ENCODE measurements at regions not wholly inside any gene's neighbourhood (a gene's known extent, or its start where the extent isn't known, plus 50 kb on each side); places are given as distances from the start of the nearest gene placed in this dataset.
"Not testable (repeated sequence)": the region's sequence is repeated elsewhere in the genome, so short reads cannot be mapped to it uniquely, and the experiment has no call there.

DNA sequence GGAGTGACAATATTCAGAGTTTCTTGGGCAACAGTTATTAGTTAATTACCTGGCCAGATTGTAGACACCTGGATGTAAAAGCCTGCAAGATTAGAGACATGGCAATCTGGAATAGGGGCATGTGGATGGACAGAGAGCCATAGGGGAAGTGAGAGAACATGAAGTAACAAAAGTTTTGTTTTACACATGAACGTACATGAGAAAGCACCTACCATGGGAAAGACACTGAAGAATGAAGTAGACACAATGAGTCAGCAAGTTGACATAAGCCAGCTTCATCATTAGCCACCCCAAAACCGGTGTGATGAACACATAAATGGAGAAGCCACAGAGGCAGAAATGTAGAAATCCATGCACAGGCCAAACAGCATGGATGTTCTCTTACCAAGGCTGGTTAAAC, 462.1 kb upstream of the C1orf87 start:
- no peak for DNase-seq (ENCODE audit: low read depth in 6 of 9, low spot score in 9 of 9)
- no peaks in the 10 kb centered on the region for H3K27me3 ChIP-seq (ENCODE audit: control insufficient read depth in 2 of 2, insufficient read depth in 1 of 2, low read length in 1 of 2)
- no peaks in the 10 kb centered on the region for H3K36me3 ChIP-seq (ENCODE audit: control insufficient read depth in 2 of 2, insufficient read depth in 2 of 2, low read length in 1 of 2)
- no peaks in the 10 kb centered on the region for H3K9me3 ChIP-seq (ENCODE audit: control insufficient read depth in 2 of 2, insufficient read depth in 1 of 2, low read length in 1 of 2)
- H3K4me3 ChIP-seq (ENCODE audit: low read length in 2 of 2): no peak overlapping the region
- H3K27ac ChIP-seq (ENCODE audit: low read depth in 1 of 2, low read length in 1 of 2): no peak overlapping the region
- H3K4me1 ChIP-seq (ENCODE audit: control insufficient read depth in 2 of 2, insufficient read depth in 2 of 2, low read length in 2 of 2): no peaks in the 10 kb centered on the region
- 95% methylated on average over 2 of the region's 2 CpGs for WGBS

DNA sequence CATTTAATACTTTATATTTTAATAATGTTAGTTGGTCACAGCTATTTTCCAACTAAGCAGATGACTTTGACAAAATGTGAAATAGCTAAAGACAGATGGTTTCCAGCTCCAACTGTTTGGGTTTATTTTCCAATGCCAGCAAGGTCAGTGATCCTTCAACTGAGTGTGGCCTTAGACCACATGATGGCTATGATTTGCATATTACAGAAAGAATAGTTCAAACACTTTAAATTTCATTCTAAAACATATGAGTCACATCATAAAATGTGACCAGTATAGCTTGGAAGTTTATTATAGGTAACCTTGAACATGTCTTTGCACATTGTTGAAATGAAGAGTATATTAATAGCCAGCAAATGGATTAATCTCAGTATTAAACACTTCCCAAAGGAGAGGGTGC, 454.0 kb upstream of the C1orf87 start:
- Histone ChIP-seq H3K36me3 (ENCODE audit: control insufficient read depth in 2 of 2, insufficient read depth in 2 of 2, low read length in 1 of 2) (no peaks in the 10 kb centered on the region), H3K4me3 (ENCODE audit: low read length in 2 of 2) (no peak overlapping the region), H3K4me1 (ENCODE audit: control insufficient read depth in 2 of 2, insufficient read depth in 2 of 2, low read length in 2 of 2) (no peaks in the 10 kb centered on the region), H3K27ac (ENCODE audit: low read depth in 1 of 2, low read length in 1 of 2) (no peak overlapping the region), H3K9me3 (ENCODE audit: control insufficient read depth in 2 of 2, insufficient read depth in 1 of 2, low read length in 1 of 2) (no peaks in the 10 kb centered on the region), H3K27me3 (ENCODE audit: control insufficient read depth in 2 of 2, insufficient read depth in 1 of 2, low read length in 1 of 2) (no peaks in the 10 kb centered on the region)
- DNase-seq (ENCODE audit: low read depth in 6 of 9, low spot score in 9 of 9): no peak

GRCh38 chr1:60516996-60517395, 443.4 kb upstream of the C1orf87 start:
- WGBS: 89% methylated on average over 3 of the region's 3 CpGs
- Histone ChIP-seq H3K36me3 (ENCODE audit: control insufficient read depth in 2 of 2, insufficient read depth in 2 of 2, low read length in 1 of 2) (no peaks in the 10 kb centered on the region), H3K27me3 (ENCODE audit: control insufficient read depth in 2 of 2, insufficient read depth in 1 of 2, low read length in 1 of 2) (no peaks in the 10 kb centered on the region), H3K9me3 (ENCODE audit: control insufficient read depth in 2 of 2, insufficient read depth in 1 of 2, low read length in 1 of 2) (no peaks in the 10 kb centered on the region), H3K4me3 (ENCODE audit: low read length in 2 of 2) (no peak overlapping the region), H3K4me1 (ENCODE audit: control insufficient read depth in 2 of 2, insufficient read depth in 2 of 2, low read length in 2 of 2) (no peaks in the 10 kb centered on the region), H3K27ac (ENCODE audit: low read depth in 1 of 2, low read length in 1 of 2) (no peak overlapping the region)
- DNase-seq (ENCODE audit: low read depth in 6 of 9, low spot score in 9 of 9): no peak

DNA sequence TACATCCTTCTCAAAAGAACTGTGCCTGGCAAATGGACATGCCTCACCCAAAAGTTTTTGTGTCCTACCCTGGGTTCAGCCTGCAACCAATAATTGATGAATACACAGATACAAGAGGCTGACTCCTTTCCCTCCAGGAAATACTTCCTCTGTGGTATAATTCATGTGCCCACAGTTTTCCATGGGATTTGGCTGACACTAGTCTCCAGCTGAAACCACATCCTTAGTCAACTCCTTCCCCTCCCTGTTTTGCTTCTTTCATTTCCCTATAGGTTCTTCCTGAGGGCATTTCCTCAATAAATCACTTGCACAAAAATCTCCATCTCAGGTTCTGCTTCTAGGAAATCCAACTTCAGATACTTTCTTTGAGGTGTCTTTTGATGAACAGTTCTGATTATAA, 436.6 kb upstream of the C1orf87 start:
- Histone ChIP-seq H3K4me1 (ENCODE audit: control insufficient read depth in 2 of 2, insufficient read depth in 2 of 2, low read length in 2 of 2) (no peaks in the 10 kb centered on the region), H3K4me3 (ENCODE audit: low read length in 2 of 2) (no peak overlapping the region), H3K36me3 (ENCODE audit: control insufficient read depth in 2 of 2, insufficient read depth in 2 of 2, low read length in 1 of 2) (no peaks in the 10 kb centered on the region), H3K9me3 (ENCODE audit: control insufficient read depth in 2 of 2, insufficient read depth in 1 of 2, low read length in 1 of 2) (no peaks in the 10 kb centered on the region), H3K27ac (ENCODE audit: low read depth in 1 of 2, low read length in 1 of 2) (no peak overlapping the region), H3K27me3 (ENCODE audit: control insufficient read depth in 2 of 2, insufficient read depth in 1 of 2, low read length in 1 of 2) (no peaks in the 10 kb centered on the region)
- DNase-seq (ENCODE audit: low read depth in 6 of 9, low spot score in 9 of 9): no peak

- H3K27me3 ChIP-seq (ENCODE audit: control insufficient read depth in 2 of 2, insufficient read depth in 1 of 2, low read length in 1 of 2): no peaks in the 10 kb centered on the region
- DNase-seq (ENCODE audit: low read depth in 6 of 9, low spot score in 9 of 9): no peak
- 93% methylated on average over 3 of the region's 3 CpGs for WGBS
- H3K4me3 ChIP-seq (ENCODE audit: low read length in 2 of 2): no peak overlapping the region
- no peaks in the 10 kb centered on the region for H3K4me1 ChIP-seq (ENCODE audit: control insufficient read depth in 2 of 2, insufficient read depth in 2 of 2, low read length in 2 of 2)
- H3K9me3 ChIP-seq (ENCODE audit: control insufficient read depth in 2 of 2, insufficient read depth in 1 of 2, low read length in 1 of 2): no peaks in the 10 kb centered on the region
- H3K27ac ChIP-seq (ENCODE audit: low read depth in 1 of 2, low read length in 1 of 2): no peak overlapping the region
- no peaks in the 10 kb centered on the region for H3K36me3 ChIP-seq (ENCODE audit: control insufficient read depth in 2 of 2, insufficient read depth in 2 of 2, low read length in 1 of 2)
Measured at GRCh38 chr1:60504206-60504840, 430.8 kb upstream of the C1orf87 start.

GRCh38 chr1:60503266-60503925, 429.8 kb upstream of the C1orf87 start:
- Histone ChIP-seq H3K4me1 (ENCODE audit: control insufficient read depth in 2 of 2, insufficient read depth in 2 of 2, low read length in 2 of 2) (no peaks in the 10 kb centered on the region), H3K27ac (ENCODE audit: low read depth in 1 of 2, low read length in 1 of 2) (no peak overlapping the region), H3K9me3 (ENCODE audit: control insufficient read depth in 2 of 2, insufficient read depth in 1 of 2, low read length in 1 of 2) (no peaks in the 10 kb centered on the region), H3K36me3 (ENCODE audit: control insufficient read depth in 2 of 2, insufficient read depth in 2 of 2, low read length in 1 of 2) (no peaks in the 10 kb centered on the region), H3K27me3 (ENCODE audit: control insufficient read depth in 2 of 2, insufficient read depth in 1 of 2, low read length in 1 of 2) (no peaks in the 10 kb centered on the region), H3K4me3 (ENCODE audit: low read length in 2 of 2) (no peak overlapping the region)
- no peak for DNase-seq (ENCODE audit: low read depth in 6 of 9, low spot score in 9 of 9)
- 94% methylated on average over 9 of the region's 9 CpGs for WGBS

GRCh38 chr1:60502506-60502905, 428.9 kb upstream of the C1orf87 start:
- WGBS: 96% methylated on average over 1 of the region's 1 CpG
- no peak overlapping the region for H3K4me3 ChIP-seq (ENCODE audit: low read length in 2 of 2)
- H3K4me1 ChIP-seq (ENCODE audit: control insufficient read depth in 2 of 2, insufficient read depth in 2 of 2, low read length in 2 of 2): no peaks in the 10 kb centered on the region
- no peak overlapping the region for H3K27ac ChIP-seq (ENCODE audit: low read depth in 1 of 2, low read length in 1 of 2)
- no peaks in the 10 kb centered on the region for H3K9me3 ChIP-seq (ENCODE audit: control insufficient read depth in 2 of 2, insufficient read depth in 1 of 2, low read length in 1 of 2)
- DNase-seq (ENCODE audit: low read depth in 6 of 9, low spot score in 9 of 9): no peak
- no peaks in the 10 kb centered on the region for H3K27me3 ChIP-seq (ENCODE audit: control insufficient read depth in 2 of 2, insufficient read depth in 1 of 2, low read length in 1 of 2)
- no peaks in the 10 kb centered on the region for H3K36me3 ChIP-seq (ENCODE audit: control insufficient read depth in 2 of 2, insufficient read depth in 2 of 2, low read length in 1 of 2)

GRCh38 chr1:60489916-60490480, 416.4 kb upstream of the C1orf87 start:
- not testable (repeated sequence) for H3K4me1 ChIP-seq (ENCODE audit: control insufficient read depth in 2 of 2, insufficient read depth in 2 of 2, low read length in 2 of 2); H3K27me3 ChIP-seq (ENCODE audit: control insufficient read depth in 2 of 2, insufficient read depth in 1 of 2, low read length in 1 of 2); H3K4me3 ChIP-seq (ENCODE audit: low read length in 2 of 2); H3K36me3 ChIP-seq (ENCODE audit: control insufficient read depth in 2 of 2, insufficient read depth in 2 of 2, low read length in 1 of 2); H3K27ac ChIP-seq (ENCODE audit: low read depth in 1 of 2, low read length in 1 of 2); DNase-seq (ENCODE audit: low read depth in 6 of 9, low spot score in 9 of 9); H3K9me3 ChIP-seq (ENCODE audit: control insufficient read depth in 2 of 2, insufficient read depth in 1 of 2, low read length in 1 of 2)
- WGBS: 92% methylated on average over 20 of the region's 20 CpGs

GRCh38 chr1:60488847-60489246, 415.3 kb upstream of the C1orf87 start:
- Histone ChIP-seq H3K4me1 (ENCODE audit: control insufficient read depth in 2 of 2, insufficient read depth in 2 of 2, low read length in 2 of 2) (no peaks in the 10 kb centered on the region), H3K27ac (ENCODE audit: low read depth in 1 of 2, low read length in 1 of 2) (no peak overlapping the region)
- no peak for DNase-seq (ENCODE audit: low read depth in 6 of 9, low spot score in 9 of 9)

More at GRCh38 chr1:60488847-60489246, 415.3 kb upstream of the C1orf87 start:
- H3K4me3 ChIP-seq (ENCODE audit: low read length in 2 of 2): no peak overlapping the region
- H3K27me3 ChIP-seq (ENCODE audit: control insufficient read depth in 2 of 2, insufficient read depth in 1 of 2, low read length in 1 of 2): no peaks in the 10 kb centered on the region
- no peaks in the 10 kb centered on the region for H3K36me3 ChIP-seq (ENCODE audit: control insufficient read depth in 2 of 2, insufficient read depth in 2 of 2, low read length in 1 of 2)
- H3K9me3 ChIP-seq (ENCODE audit: control insufficient read depth in 2 of 2, insufficient read depth in 1 of 2, low read length in 1 of 2): no peaks in the 10 kb centered on the region

All from thymus (tissue), 11 donors.